GM21367 (cell line): ENCODE measurements at regions not wholly inside any gene's neighbourhood (a gene's known extent, or its start where the extent isn't known, plus 50 kb on each side); places are given as distances from the start of the nearest gene placed in this dataset.
"Not testable (repeated sequence)": the region's sequence is repeated elsewhere in the genome, so short reads cannot be mapped to it uniquely, and the experiment has no call there.

ENCODE experiments used
- ATAC-seq: cut with Tn5 transposase; IDR thresholded peaks from one replicate; pipeline ENCODE4 v1.9.1; 2021; ENCODE audit not compliant: unreplicated experiment

- ATAC-seq: not testable (repeated sequence)
Measured at GRCh38 chr2:8510055-8510454, 171.8 kb upstream of the ID2 start.

- ATAC-seq: no peak
Measured at GRCh38 chr2:8510519-8510918, 171.3 kb upstream of the ID2 start.

- ATAC-seq: no peak
Measured at GRCh38 chr2:8511868-8512612, 169.8 kb upstream of the ID2 start.

- no peak for ATAC-seq
Measured at GRCh38 chr2:8513601-8514273, 168.1 kb upstream of the ID2 start.

- ATAC-seq: no peak
Measured at GRCh38 chr2:8514274-8514662, 167.6 kb upstream of the ID2 start.

- peak; percentile 66 for ATAC-seq
Measured at GRCh38 chr2:8514796-8515758, 166.8 kb upstream of the ID2 start.

GRCh38 chr2:8515864-8516533, 165.9 kb upstream of the ID2 start:
- peak; percentile 22 for ATAC-seq

- ATAC-seq: no peak
Measured at GRCh38 chr2:8517850-8518498, 163.9 kb upstream of the ID2 start.

- ATAC-seq: no peak
Measured at GRCh38 chr2:8518979-8519668, 162.7 kb upstream of the ID2 start.

GRCh38 chr2:8520791-8521344, 161.0 kb upstream of the ID2 start:
- ATAC-seq: no peak

GRCh38 chr2:8522687-8523086, 159.2 kb upstream of the ID2 start:
- no peak for ATAC-seq

GRCh38 chr2:8524388-8524787, 157.5 kb upstream of the ID2 start:
- ATAC-seq: no peak

GRCh38 chr2:8524823-8525222, 157.0 kb upstream of the ID2 start:
- no peak for ATAC-seq

GRCh38 chr2:8525236-8525581, 156.6 kb upstream of the ID2 start:
- ATAC-seq: no peak

GRCh38 chr2:8525582-8526402, 156.1 kb upstream of the ID2 start:
- ATAC-seq: peak; percentile 66

GRCh38 chr2:8526403-8526696, 155.5 kb upstream of the ID2 start:
- no peak for ATAC-seq

GRCh38 chr2:8527031-8527430, 154.8 kb upstream of the ID2 start:
- ATAC-seq: no peak

GRCh38 chr2:8527676-8528075, 154.2 kb upstream of the ID2 start:
- ATAC-seq: no peak

- ATAC-seq: no peak
Measured at GRCh38 chr2:8528863-8529262, 153.0 kb upstream of the ID2 start.
